Mammary epithelial cell (primary cell): ENCODE measurements at regions not wholly inside any gene's neighbourhood (a gene's known extent, or its start where the extent isn't known, plus 50 kb on each side); places are given as distances from the start of the nearest gene placed in this dataset.

ENCODE experiments used
- CTCF ChIP-seq, 2 donors: IDR thresholded peaks in 1 of 2; conservative IDR thresholded peaks in 1 of 2; 2 replicates each; pipeline ENCODE4 v1.5.1; 2011 to 2012; ENCODE audit warnings: inconsistent platforms in 2 of 2, low read length in 2 of 2, mild to moderate bottlenecking in 2 of 2, control low read depth in 1 of 2, low read depth in 1 of 2; ENCODE audit not compliant: insufficient read depth in 1 of 2; ENCODE audit errors: extremely low read depth in 1 of 2
- EZH2 ChIP-seq: IDR thresholded peaks from 2 replicates; pipeline ENCODE4 v1.6.1; 2012; ENCODE audit warnings: low read length, inconsistent platforms, borderline replicate concordance

GRCh38 chr1:5286244-5286643, 631.8 kb downstream of the AJAP1 start:
- TF ChIP-seq CTCF (conservative IDR thresholded peaks at IDR 0.05 in 1 of 2, IDR thresholded peaks at IDR 0.05 in 1 of 2; ENCODE audit: extremely low read depth in 1 of 2, insufficient read depth in 1 of 2, low read depth in 1 of 2, low read length in 2 of 2) (no peak), EZH2 (no peak)
